Hepatocyte (in vitro differentiated cells): ENCODE measurements at regions not wholly inside any gene's neighbourhood (a gene's known extent, or its start where the extent isn't known, plus 50 kb on each side); places are given as distances from the start of the nearest gene placed in this dataset.

Experiments used
- DNase-seq: peaks from one replicate; pipeline ENCODE4 v3.0.0-alpha.2; 2016; ENCODE audit warnings: low spot score
- H2AFZ ChIP-seq: fragments of 200-600 bp; sonication (generic); 2 replicates; pipeline ENCODE4 v1.6.0; 2016; ENCODE audit warnings: antibody characterized with exemption, mild to moderate bottlenecking
- H3K27ac ChIP-seq: fragments of 200-600 bp; sonication (generic); 2 replicates; pipeline ENCODE4 v1.5.1; 2016; ENCODE audit warnings: mild to moderate bottlenecking
- H3K27me3 ChIP-seq: fragments of 200-600 bp; sonication (generic); 2 replicates; pipeline ENCODE4 v1.6.1; 2016
- H3K36me3 ChIP-seq: fragments of 200-600 bp; sonication (generic); replicated peaks from 2 replicates; pipeline ENCODE4 v1.5.1; 2016; ENCODE audit warnings: low read depth; ENCODE audit not compliant: insufficient read depth
- H3K4me1 ChIP-seq: fragments of 200-600 bp; sonication (generic); 2 replicates; pipeline ENCODE4 v1.5.1; 2016; ENCODE audit warnings: mild to moderate bottlenecking, moderate library complexity; ENCODE audit not compliant: insufficient read depth
- H3K4me2 ChIP-seq: fragments of 200-600 bp; sonication (generic); 2 replicates; pipeline ENCODE4 v1.6.0; 2016
- H3K4me3 ChIP-seq: fragments of 200-600 bp; sonication (generic); 2 replicates; pipeline ENCODE4 v1.5.1; 2016; ENCODE audit warnings: mild to moderate bottlenecking
- H3K79me2 ChIP-seq: fragments of 200-600 bp; sonication (generic); 2 replicates; pipeline ENCODE4 v1.6.0; 2017; ENCODE audit warnings: mild to moderate bottlenecking
- H3K9me2 ChIP-seq: fragments of 200-600 bp; sonication (generic); replicated peaks from 2 replicates; pipeline ENCODE4 v1.6.0; 2017; ENCODE audit warnings: mild to moderate bottlenecking; ENCODE audit not compliant: insufficient read depth
- H3K9me3 ChIP-seq: fragments of 200-600 bp; sonication (generic); 2 replicates; pipeline ENCODE4 v1.5.1; 2016; ENCODE audit warnings: low read depth, mild to moderate bottlenecking
- H4K20me1 ChIP-seq: fragments of 200-600 bp; sonication (generic); 2 replicates; pipeline ENCODE4 v1.6.0; 2016; ENCODE audit warnings: mild to moderate bottlenecking; ENCODE audit not compliant: insufficient read depth, poor library complexity, severe bottlenecking
- CTCF ChIP-seq: fragments of 200-600 bp; sonication (generic); IDR thresholded peaks from 2 replicates; pipeline ENCODE4 v1.5.1; 2016; ENCODE audit warnings: antibody characterized with exemption, mild to moderate bottlenecking; ENCODE audit not compliant: poor library complexity
- EZH2 ChIP-seq: fragments of 200-600 bp; sonication (generic); IDR thresholded peaks from 2 replicates; pipeline ENCODE4 v1.6.1; 2016; ENCODE audit warnings: antibody characterized with exemption, mild to moderate bottlenecking, borderline replicate concordance
- EZH2phosphoT487 ChIP-seq: fragments of 200-600 bp; sonication (generic); IDR thresholded peaks from one replicate; pipeline ENCODE4 v1.6.1; 2018; ENCODE audit warnings: antibody characterized with exemption, mild to moderate bottlenecking, low read depth, moderate library complexity; ENCODE audit not compliant: unreplicated experiment, severe bottlenecking
- WGBS: methylation state at CpG from one replicate; pipeline ENCODE4 v1.1.6; 2016; ENCODE audit warnings: low lambda C conversion rate; ENCODE audit errors: missing lambda C conversion rate; 5-methylcytosine and 5-hydroxymethylcytosine counted together

DNA sequence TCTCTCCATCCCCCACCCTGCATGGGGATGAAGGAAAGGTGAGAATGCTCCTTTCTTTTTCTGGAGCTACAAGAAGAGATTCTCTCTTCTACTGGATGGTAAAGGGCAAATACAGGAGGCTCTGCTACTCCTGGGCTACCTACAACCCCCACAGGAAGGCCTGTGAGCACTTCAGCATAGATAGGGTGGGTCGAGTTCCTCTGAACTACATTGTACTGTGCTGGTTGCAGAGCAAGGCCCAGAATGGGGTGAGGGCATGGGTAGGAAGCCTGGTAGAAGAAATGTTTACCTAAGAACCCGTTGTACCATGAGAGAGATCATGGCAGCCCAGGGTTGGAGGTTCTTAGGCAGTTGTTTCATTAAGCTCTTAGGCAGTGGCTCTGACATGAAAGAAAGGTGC is 510.4 kb downstream of the MID1IP1 start:
- DNase-seq, result no peak
- Histone ChIP-seq H3K27ac (no peak overlapping the region), H3K79me2 (no peaks in the 10 kb centered on the region), H3K9me3 (no peaks in the 10 kb centered on the region), H3K36me3 (no peaks in the 10 kb centered on the region), H2AFZ (no peak overlapping the region), H4K20me1 (no peaks in the 10 kb centered on the region), H3K4me3 (no peak overlapping the region), H3K4me2 (no peak overlapping the region), H3K4me1 (no peaks in the 10 kb centered on the region), H3K9me2 (no peaks in the 10 kb centered on the region), H3K27me3 (no peaks in the 10 kb centered on the region)
- 69% methylated on average over 2 of the region's 2 CpGs for WGBS
- TF ChIP-seq EZH2, result no peak
- no peak for TF ChIP-seq EZH2phosphoT487
- no peak for TF ChIP-seq CTCF

DNA sequence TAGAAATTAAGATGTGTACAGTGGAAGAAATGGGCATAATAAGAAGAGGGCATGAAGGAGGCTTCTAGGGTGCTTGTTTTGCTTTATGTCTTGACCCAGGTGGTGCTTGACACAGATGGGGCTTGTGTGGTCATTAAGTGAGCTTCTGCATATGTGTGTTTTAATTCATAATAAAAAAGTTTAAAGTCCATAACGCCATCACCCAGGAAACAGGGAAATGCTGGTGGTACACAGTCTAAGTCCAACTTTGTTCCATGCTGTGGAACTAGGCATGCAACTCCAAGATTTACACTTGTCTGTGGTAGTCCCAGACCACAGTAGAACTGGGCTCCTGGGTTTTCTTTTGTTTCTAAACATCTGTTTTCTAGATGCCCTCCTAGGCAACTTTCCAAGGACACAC is 511.9 kb downstream of the MID1IP1 start:
- H2AFZ ChIP-seq, result no peak overlapping the region
- H3K9me3 ChIP-seq, result no peaks in the 10 kb centered on the region
- no peaks in the 10 kb centered on the region for H3K79me2 ChIP-seq
- DNase-seq, result peak; percentile 17
- H3K27me3 ChIP-seq, result no peaks in the 10 kb centered on the region
- TF ChIP-seq EZH2 (no peak), EZH2phosphoT487 (no peak)
- H3K4me2 ChIP-seq, result no peak overlapping the region
- no peaks in the 10 kb centered on the region for H4K20me1 ChIP-seq
- 44% methylated on average over 1 of the region's 1 CpG for WGBS
- no peak overlapping the region for H3K4me3 ChIP-seq
- no peaks in the 10 kb centered on the region for H3K36me3 ChIP-seq
- no peak overlapping the region for H3K27ac ChIP-seq
- H3K4me1 ChIP-seq, result no peaks in the 10 kb centered on the region
- H3K9me2 ChIP-seq, result no peaks in the 10 kb centered on the region

GRCh38 chrX:39318506-39319343 is 517.5 kb downstream of the MID1IP1 start:
- Histone ChIP-seq H3K9me2 (no peaks in the 10 kb centered on the region), H4K20me1 (no peaks in the 10 kb centered on the region), H2AFZ (no peak overlapping the region), H3K36me3 (no peaks in the 10 kb centered on the region), H3K4me3 (no peak overlapping the region), H3K79me2 (no peaks in the 10 kb centered on the region), H3K27me3 (no peaks in the 10 kb centered on the region), H3K4me2 (no peak overlapping the region), H3K27ac (no peak overlapping the region), H3K9me3 (no peaks in the 10 kb centered on the region), H3K4me1 (no peaks in the 10 kb centered on the region)
- WGBS, result 61% methylated on average over 6 of the region's 6 CpGs
- DNase-seq, result no peak
- TF ChIP-seq EZH2, result no peak

- DNase-seq, result no peak
- Histone ChIP-seq H3K4me3 (no peak overlapping the region), H3K27me3 (no peaks in the 10 kb centered on the region), H3K27ac (no peak overlapping the region), H3K36me3 (no peaks in the 10 kb centered on the region), H4K20me1 (no peaks in the 10 kb centered on the region), H3K79me2 (no peaks in the 10 kb centered on the region), H3K9me2 (no peaks in the 10 kb centered on the region), H3K9me3 (no peaks in the 10 kb centered on the region), H3K4me2 (no peak overlapping the region), H3K4me1 (no peaks in the 10 kb centered on the region), H2AFZ (no peak overlapping the region)
- WGBS, result 64% methylated on average over 1 of the region's 1 CpG
- no peak for TF ChIP-seq CTCF
Observed at GRCh38 chrX:39320165-39320564, 518.9 kb downstream of the MID1IP1 start.
